Sigmoid colon (tissue), 4 donors: ENCODE measurements at regions not wholly inside any gene's neighbourhood (a gene's known extent, or its start where the extent isn't known, plus 50 kb on each side); places are given as distances from the start of the nearest gene placed in this dataset.

ENCODE experiments used
- CTCF ChIP-seq, 4 experiments: fragments of 450-650 bp in 3 of 4; fragments of 200-600 bp in 1 of 4; IDR thresholded peaks; one replicate each; pipeline ENCODE4 v1.5.1; 2016 to 2019; ENCODE audit warnings: antibody characterized with exemption in 4 of 4, mild to moderate bottlenecking in 3 of 4, moderate library complexity in 2 of 4
- POLR2A ChIP-seq, 2 donors: fragments of 450-650 bp; IDR thresholded peaks; one replicate each; pipeline ENCODE4 v1.6.1; 2016; ENCODE audit warnings: antibody characterized with exemption in 2 of 2, mild to moderate bottlenecking in 2 of 2, moderate library complexity in 2 of 2
- POLR2AphosphoS5 ChIP-seq, 4 donors: sonication (generic); formaldehyde crosslinking; IDR thresholded peaks; one replicate each; pipeline ENCODE4 v1.6.1; 2017; ENCODE audit warnings: antibody characterized with exemption in 4 of 4

- TF ChIP-seq POLR2AphosphoS5 (IDR thresholded peaks at IDR 0.05) (no peak), CTCF (IDR thresholded peaks at IDR 0.05) (no peak), POLR2A (IDR thresholded peaks at IDR 0.05) (no peak)
Observed at GRCh38 chr10:120121768-120122167, 229.2 kb downstream of the SEC23IP start.
